OCI-LY1 (cell line): ENCODE measurements at regions not wholly inside any gene's neighbourhood (a gene's known extent, or its start where the extent isn't known, plus 50 kb on each side); places are given as distances from the start of the nearest gene placed in this dataset.

Source experiments
- H2AFZ ChIP-seq: fragments of 200-600 bp; sonication (generic), shearing (Covaris generic); 2 replicates; pipeline ENCODE4 v1.6.0; 2014; ENCODE audit warnings: antibody characterized with exemption, mild to moderate bottlenecking, low read length
- H3F3A ChIP-seq: fragments of 200-600 bp; sonication (generic), shearing (Covaris generic); 2 replicates; pipeline ENCODE4 v1.6.0; 2014; ENCODE audit warnings: mild to moderate bottlenecking, antibody characterized with exemption, low read length, moderate library complexity; ENCODE audit not compliant: insufficient read depth
- H3K27ac ChIP-seq: fragments of 200-600 bp; sonication (generic); 2 replicates; pipeline ENCODE4 v1.5.1; 2014; ENCODE audit warnings: low read length, mixed run types, mild to moderate bottlenecking, low read depth; ENCODE audit not compliant: poor library complexity, severe bottlenecking
- H3K27me3 ChIP-seq: fragments of 200-600 bp; sonication (generic); 2 replicates; pipeline ENCODE4 v1.6.0; 2014; ENCODE audit warnings: antibody characterized with exemption, mild to moderate bottlenecking, low read length, moderate library complexity; ENCODE audit not compliant: insufficient read depth
- H3K36me3 ChIP-seq: fragments of 200-600 bp; sonication (generic); 2 replicates; pipeline ENCODE4 v1.6.1; 2014; ENCODE audit warnings: mild to moderate bottlenecking, antibody characterized with exemption, low read length, moderate library complexity, mixed read lengths; ENCODE audit not compliant: insufficient read depth
- H3K4me1 ChIP-seq: fragments of 200-600 bp; sonication (generic); 2 replicates; pipeline ENCODE4 v1.5.1; 2014; ENCODE audit warnings: mild to moderate bottlenecking, low read length, moderate library complexity; ENCODE audit not compliant: insufficient read depth, severe bottlenecking
- H3K4me2 ChIP-seq: fragments of 200-600 bp; sonication (generic), shearing (Covaris generic); 2 replicates; pipeline ENCODE4 v1.6.1; 2014; ENCODE audit warnings: low read length
- H3K4me3 ChIP-seq: fragments of 200-600 bp; sonication (generic); 2 replicates; pipeline ENCODE4 v1.5.1; 2014; ENCODE audit warnings: low read length, low read depth, mild to moderate bottlenecking, mixed read lengths; ENCODE audit not compliant: poor library complexity, severe bottlenecking
- H3K79me2 ChIP-seq: fragments of 200-600 bp; shearing (Covaris generic); 2 replicates; pipeline ENCODE4 v1.6.1; 2016; ENCODE audit warnings: mixed run types, low read length, mixed read lengths; ENCODE audit not compliant: insufficient read depth
- H3K9ac ChIP-seq: fragments of 200-600 bp; sonication (generic), shearing (Covaris generic); 2 replicates; pipeline ENCODE4 v1.6.1; 2014; ENCODE audit warnings: mild to moderate bottlenecking, low read length, mixed read lengths
- H3K9me2 ChIP-seq: fragments of 200-600 bp; sonication (generic), shearing (Covaris generic); 2 replicates; pipeline ENCODE4 v1.6.1; 2014; ENCODE audit warnings: low read depth, mild to moderate bottlenecking, low read length, mixed read lengths
- H3K9me3 ChIP-seq: fragments of 200-600 bp; shearing (Covaris generic); 2 replicates; pipeline ENCODE4 v1.6.1; 2014; ENCODE audit warnings: low read length, mixed read lengths
- H4K20me1 ChIP-seq: fragments of 200-600 bp; sonication (generic), shearing (Covaris generic); 2 replicates; pipeline ENCODE4 v1.6.0; 2016; ENCODE audit warnings: mild to moderate bottlenecking, low read length; ENCODE audit not compliant: insufficient read depth
- CTCF ChIP-seq: fragments of 200-600 bp; sonication (generic), shearing (Covaris generic); IDR thresholded peaks from 2 replicates; pipeline ENCODE4 v1.5.1; 2017; ENCODE audit warnings: mild to moderate bottlenecking, antibody characterized with exemption, low read length, moderate library complexity, mixed read lengths
- EZH2 ChIP-seq: fragments of 200-600 bp; sonication (generic), shearing (Covaris generic); IDR thresholded peaks from 2 replicates; pipeline ENCODE4 v1.8.0; 2017; ENCODE audit warnings: borderline replicate concordance, mixed run types, mild to moderate bottlenecking, antibody characterized with exemption, low read length, moderate library complexity, mixed read lengths

- Histone ChIP-seq H2AFZ (no peak overlapping the region), H3K4me1 (no peaks in the 10 kb centered on the region), H3K9ac (no peak overlapping the region), H3F3A (no peaks in the 10 kb centered on the region), H3K36me3 (no peaks in the 10 kb centered on the region), H3K4me3 (no peak overlapping the region), H3K79me2 (no peaks in the 10 kb centered on the region), H3K9me2 (no peaks in the 10 kb centered on the region), H3K9me3 (no peaks in the 10 kb centered on the region), H3K27me3 (0 out of 2 replicates have a peak, but pooled peaks cover 2% of the 10 kb centered on the region), H3K27ac (no peak overlapping the region), H4K20me1 (no peaks in the 10 kb centered on the region), H3K4me2 (no peak overlapping the region)
- TF ChIP-seq CTCF = no peak
- TF ChIP-seq EZH2 = no peak
These were observed 306.4 kb upstream of the ARGLU1 start for GRCh38 chr13:106874323-106874722.

- H3F3A ChIP-seq = no peaks in the 10 kb centered on the region
- no peaks in the 10 kb centered on the region for H3K36me3 ChIP-seq
- no peak overlapping the region for H3K4me2 ChIP-seq
- H3K9ac ChIP-seq = no peak overlapping the region
- no peaks in the 10 kb centered on the region for H3K79me2 ChIP-seq
- H4K20me1 ChIP-seq = no peaks in the 10 kb centered on the region
- H3K9me2 ChIP-seq = no peaks in the 10 kb centered on the region
- no peaks in the 10 kb centered on the region for H3K9me3 ChIP-seq
- TF ChIP-seq CTCF (no peak), EZH2 (no peak)
- no peak overlapping the region for H3K27ac ChIP-seq
- H3K4me1 ChIP-seq = no peaks in the 10 kb centered on the region
- no peak overlapping the region for H3K4me3 ChIP-seq
- no peak overlapping the region for H2AFZ ChIP-seq
- 0 out of 2 replicates have a peak, but pooled peaks cover 2% of the 10 kb centered on the region for H3K27me3 ChIP-seq
These were observed 305.9 kb upstream of the ARGLU1 start for GRCh38 chr13:106873810-106874209.

- TF ChIP-seq EZH2 = no peak
- TF ChIP-seq CTCF = no peak
- Histone ChIP-seq H3K36me3 (no peaks in the 10 kb centered on the region), H3K9me2 (no peaks in the 10 kb centered on the region), H3K4me2 (no peak overlapping the region), H3K27ac (no peak overlapping the region), H3K79me2 (no peaks in the 10 kb centered on the region), H3K9me3 (no peaks in the 10 kb centered on the region), H4K20me1 (no peaks in the 10 kb centered on the region; the same call in 1 of the 2 replicates), H3K4me1 (no peaks in the 10 kb centered on the region), H3K27me3 (0 out of 2 replicates have a peak, but pooled peaks cover 3% of the 10 kb centered on the region), H3F3A (no peaks in the 10 kb centered on the region), H3K9ac (no peak overlapping the region), H3K4me3 (no peak overlapping the region), H2AFZ (no peak overlapping the region)
These were observed 299.3 kb upstream of the ARGLU1 start for GRCh38 chr13:106867249-106867648.
